Upper lobe of left lung (tissue), 4 donors: ENCODE measurements at regions not wholly inside any gene's neighbourhood (a gene's known extent, or its start where the extent isn't known, plus 50 kb on each side); places are given as distances from the start of the nearest gene placed in this dataset.

ENCODE experiments used
- CTCF ChIP-seq, 6 experiments: fragments of 450-650 bp in 4 of 6; fragments of 200-600 bp in 2 of 6; sonication (generic) in 2 of 6; IDR thresholded peaks; one replicate each; pipeline ENCODE4 v1.5.1; 2016 to 2019; ENCODE audit warnings: antibody characterized with exemption in 6 of 6
- EP300 ChIP-seq, 4 donors: sonication (generic); formaldehyde crosslinking; IDR thresholded peaks; one replicate each; pipeline ENCODE4 v1.5.1; 2017; ENCODE audit warnings: antibody characterized with exemption in 4 of 4, control low read depth in 2 of 4
- POLR2A ChIP-seq, 4 donors: fragments of 450-650 bp; IDR thresholded peaks; one replicate each; pipeline ENCODE4 v1.5.1; 2016 to 2017; ENCODE audit warnings: antibody characterized with exemption in 4 of 4, mild to moderate bottlenecking in 2 of 4

GRCh38 chr10:27607591-27607990 is 103.5 kb downstream of the RAB18 start:
- TF ChIP-seq CTCF (IDR thresholded peaks at IDR 0.05) = no peak
- no peak for TF ChIP-seq EP300 (IDR thresholded peaks at IDR 0.05)
- no peak for TF ChIP-seq POLR2A (IDR thresholded peaks at IDR 0.05)
